Activated CD4-positive, alpha-beta memory T cell treated with anti-CD3 and anti-CD28 coated beads for 36 hours (primary cell): ENCODE measurements at regions not wholly inside any gene's neighbourhood (a gene's known extent, or its start where the extent isn't known, plus 50 kb on each side); places are given as distances from the start of the nearest gene placed in this dataset.

Source experiments
- CTCF ChIA-PET: fragments of 350-600 bp; sonication (Branson Sonifier 250); formaldehyde crosslinking; loops from one replicate; lab custom pipeline; 2021; ENCODE audit warnings: antibody characterized with exemption, inconsistent platforms; lab: Charles Lee
- POLR2A ChIA-PET: fragments of 350-600 bp; sonication (Branson Sonifier 250); formaldehyde crosslinking; loops from one replicate; lab custom pipeline; 2021; ENCODE audit warnings: antibody characterized with exemption; lab: Charles Lee
- DNase-seq: peaks from one replicate; pipeline ENCODE4 v3.0.0-alpha.2; 2020
- H3K27ac Mint-ChIP-seq: one replicate; pipeline ENCODE4 v1.8.0; 2021; ENCODE audit warnings: mixed read lengths
- H3K27me3 Mint-ChIP-seq: one replicate; pipeline ENCODE4 v1.8.0; 2021; ENCODE audit warnings: mixed read lengths
- H3K36me3 Mint-ChIP-seq: one replicate; pipeline ENCODE4 v1.8.0; 2021; ENCODE audit warnings: mixed read lengths
- H3K4me1 Mint-ChIP-seq: one replicate; pipeline ENCODE4 v1.8.0; 2021; ENCODE audit warnings: low read depth, mixed read lengths
- H3K4me3 Mint-ChIP-seq: one replicate; pipeline ENCODE4 v1.8.0; 2021; ENCODE audit warnings: mild to moderate bottlenecking, mixed read lengths
- H3K9me3 Mint-ChIP-seq: one replicate; pipeline ENCODE4 v1.8.0; 2021; ENCODE audit warnings: mixed read lengths
- intact Hi-C: fragments of 100-400 bp; cut with micrococcal nuclease; formaldehyde crosslinking; loops from one replicate; pipeline ENCODE4 v1.15.1; 2023

GRCh38 chr3:132222868-132223538, 94.2 kb upstream of the ACP3 start:
- CTCF ChIA-PET = no interaction called here
- H3K27ac Mint-ChIP-seq = no peak overlapping the region
- H3K27me3 Mint-ChIP-seq = peaks cover 3% of the 10 kb centered on the region
- no peaks in the 10 kb centered on the region for H3K4me1 Mint-ChIP-seq
- no peak for DNase-seq
- intact Hi-C loops = no loop called here
- H3K4me3 Mint-ChIP-seq = no peak overlapping the region
- POLR2A ChIA-PET = no interaction called here
- no peaks in the 10 kb centered on the region for H3K36me3 Mint-ChIP-seq
- H3K9me3 Mint-ChIP-seq = no peaks in the 10 kb centered on the region

- H3K9me3 Mint-ChIP-seq = no peaks in the 10 kb centered on the region
- no peak overlapping the region for H3K4me3 Mint-ChIP-seq
- H3K27me3 Mint-ChIP-seq = peaks cover 3% of the 10 kb centered on the region
- no peak for DNase-seq
- CTCF ChIA-PET = no interaction called here
- no peaks in the 10 kb centered on the region for H3K36me3 Mint-ChIP-seq
- no peaks in the 10 kb centered on the region for H3K4me1 Mint-ChIP-seq
- POLR2A ChIA-PET = no interaction called here
- intact Hi-C loops = no loop called here
- H3K27ac Mint-ChIP-seq = no peak overlapping the region
Measured at GRCh38 chr3:132225664-132226063, 91.5 kb upstream of the ACP3 start.

- no peaks in the 10 kb centered on the region for H3K9me3 Mint-ChIP-seq
- H3K4me1 Mint-ChIP-seq = no peaks in the 10 kb centered on the region
- ChIA-PET CTCF (no interaction called here), POLR2A (no interaction called here)
- H3K27ac Mint-ChIP-seq = no peak overlapping the region
- intact Hi-C loops = no loop called here
- H3K27me3 Mint-ChIP-seq = peaks cover 8% of the 10 kb centered on the region
- H3K4me3 Mint-ChIP-seq = no peak overlapping the region
- H3K36me3 Mint-ChIP-seq = no peaks in the 10 kb centered on the region
- DNase-seq = no peak
Measured at GRCh38 chr3:132228923-132229322, 88.3 kb upstream of the ACP3 start.

- intact Hi-C loops = no loop called here
- H3K27me3 Mint-ChIP-seq = peaks cover 8% of the 10 kb centered on the region
- H3K36me3 Mint-ChIP-seq = no peaks in the 10 kb centered on the region
- DNase-seq = no peak
- ChIA-PET CTCF (no interaction called here), POLR2A (no interaction called here)
- H3K4me3 Mint-ChIP-seq = no peak overlapping the region
- no peak overlapping the region for H3K27ac Mint-ChIP-seq
- H3K9me3 Mint-ChIP-seq = no peaks in the 10 kb centered on the region
- H3K4me1 Mint-ChIP-seq = no peaks in the 10 kb centered on the region
Measured at GRCh38 chr3:132229641-132230040, 87.6 kb upstream of the ACP3 start.

GRCh38 chr3:132230156-132231000, 86.8 kb upstream of the ACP3 start:
- intact Hi-C loops = no loop called here
- ChIA-PET CTCF (interaction anchor here (0.6 kb wide), 1 partner anchor 435 kb away, joined by 3 read pairs; no protein-coding TSS in a partner anchor), POLR2A (no interaction called here)
- Mint-ChIP-seq H3K36me3 (no peaks in the 10 kb centered on the region), H3K4me3 (no peak overlapping the region), H3K27ac (no peak overlapping the region), H3K4me1 (no peaks in the 10 kb centered on the region), H3K27me3 (peaks cover 10% of the 10 kb centered on the region), H3K9me3 (no peaks in the 10 kb centered on the region)
- no peak for DNase-seq

- no peak overlapping the region for H3K4me3 Mint-ChIP-seq
- no peak for DNase-seq
- ChIA-PET POLR2A (no interaction called here), CTCF (no interaction called here)
- H3K27ac Mint-ChIP-seq = no peak overlapping the region
- H3K9me3 Mint-ChIP-seq = no peaks in the 10 kb centered on the region
- H3K27me3 Mint-ChIP-seq = peaks cover 11% of the 10 kb centered on the region
- H3K4me1 Mint-ChIP-seq = no peaks in the 10 kb centered on the region
- intact Hi-C loops = no loop called here
- H3K36me3 Mint-ChIP-seq = no peaks in the 10 kb centered on the region
Measured at GRCh38 chr3:132231633-132232032, 85.6 kb upstream of the ACP3 start.

GRCh38 chr3:132232231-132232792, 84.9 kb upstream of the ACP3 start:
- no peak for DNase-seq
- POLR2A ChIA-PET = no interaction called here
- intact Hi-C loops = no loop called here
- no peak overlapping the region for H3K27ac Mint-ChIP-seq
- H3K4me3 Mint-ChIP-seq = no peak overlapping the region
- CTCF ChIA-PET = no interaction called here
- no peaks in the 10 kb centered on the region for H3K36me3 Mint-ChIP-seq
- peaks cover 8% of the 10 kb centered on the region for H3K27me3 Mint-ChIP-seq
- H3K9me3 Mint-ChIP-seq = no peaks in the 10 kb centered on the region
- H3K4me1 Mint-ChIP-seq = no peaks in the 10 kb centered on the region

- Mint-ChIP-seq H3K27me3 (peaks cover 5% of the 10 kb centered on the region), H3K4me1 (no peaks in the 10 kb centered on the region), H3K36me3 (no peaks in the 10 kb centered on the region), H3K9me3 (no peaks in the 10 kb centered on the region), H3K4me3 (no peak overlapping the region), H3K27ac (no peak overlapping the region)
- DNase-seq = no peak
- CTCF ChIA-PET = no interaction called here
- POLR2A ChIA-PET = no interaction called here
- intact Hi-C loops = no loop called here
Measured at GRCh38 chr3:132236701-132237651, 80.2 kb upstream of the ACP3 start.

- intact Hi-C loops = no loop called here
- ChIA-PET POLR2A (no interaction called here), CTCF (no interaction called here)
- peaks cover 5% of the 10 kb centered on the region for H3K27me3 Mint-ChIP-seq
- no peak overlapping the region for H3K4me3 Mint-ChIP-seq
- H3K36me3 Mint-ChIP-seq = no peaks in the 10 kb centered on the region
- DNase-seq = no peak
- H3K4me1 Mint-ChIP-seq = no peaks in the 10 kb centered on the region
- H3K27ac Mint-ChIP-seq = no peak overlapping the region
- no peaks in the 10 kb centered on the region for H3K9me3 Mint-ChIP-seq
Measured at GRCh38 chr3:132237652-132238032, 79.6 kb upstream of the ACP3 start.

- no peak for DNase-seq
- H3K36me3 Mint-ChIP-seq = no peaks in the 10 kb centered on the region
- peaks cover 6% of the 10 kb centered on the region for H3K27me3 Mint-ChIP-seq
- no peak overlapping the region for H3K27ac Mint-ChIP-seq
- POLR2A ChIA-PET = no interaction called here
- no peaks in the 10 kb centered on the region for H3K4me1 Mint-ChIP-seq
- no peak overlapping the region for H3K4me3 Mint-ChIP-seq
- H3K9me3 Mint-ChIP-seq = no peaks in the 10 kb centered on the region
- CTCF ChIA-PET = no interaction called here
- intact Hi-C loops = no loop called here
Measured at GRCh38 chr3:132239587-132239986, 77.6 kb upstream of the ACP3 start.

GRCh38 chr3:132241776-132242514, 75.3 kb upstream of the ACP3 start:
- POLR2A ChIA-PET = no interaction called here
- no peak for DNase-seq
- intact Hi-C loops = no loop called here
- H3K27ac Mint-ChIP-seq = no peak overlapping the region
- no peak overlapping the region for H3K4me3 Mint-ChIP-seq
- H3K9me3 Mint-ChIP-seq = no peaks in the 10 kb centered on the region
- no peaks in the 10 kb centered on the region for H3K4me1 Mint-ChIP-seq
- H3K36me3 Mint-ChIP-seq = no peaks in the 10 kb centered on the region
- CTCF ChIA-PET = no interaction called here
- peaks cover 8% of the 10 kb centered on the region for H3K27me3 Mint-ChIP-seq
